HG03558 (cell line): ENCODE measurements at regions not wholly inside any gene's neighbourhood (a gene's known extent, or its start where the extent isn't known, plus 50 kb on each side); places are given as distances from the start of the nearest gene placed in this dataset.

ENCODE experiments used
- ATAC-seq: cut with Tn5 transposase; IDR thresholded peaks from one replicate; pipeline ENCODE4 v1.9.1; 2021; ENCODE audit warnings: moderate number of reproducible peaks; ENCODE audit not compliant: unreplicated experiment; ENCODE audit errors: extremely low read depth

- ATAC-seq = no peak
These were observed 90.2 kb upstream of the KLF13 start for GRCh38 chr15:31236184-31237042.

GRCh38 chr15:31237043-31237324, 89.7 kb upstream of the KLF13 start:
- no peak for ATAC-seq

DNA sequence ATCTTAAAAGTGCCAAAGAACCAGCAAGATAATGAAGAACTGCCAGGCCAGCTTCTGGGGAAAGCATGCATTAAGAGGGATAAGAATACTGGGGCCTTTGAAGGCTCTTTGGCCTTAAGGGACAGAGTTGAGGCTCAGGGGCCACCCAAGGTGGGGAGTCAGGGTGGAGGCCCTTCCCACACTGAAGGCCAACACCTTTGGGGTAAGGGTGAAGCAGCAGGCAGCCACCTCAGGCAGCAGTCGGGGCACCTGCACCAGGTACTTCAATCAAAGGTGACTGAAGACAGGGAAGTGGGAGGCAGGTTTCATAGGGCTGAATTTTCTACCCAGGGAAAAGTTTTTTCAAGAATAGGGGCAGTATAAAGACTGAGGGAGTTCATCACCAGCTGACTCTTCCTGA, 87.7 kb upstream of the KLF13 start:
- no peak for ATAC-seq

GRCh38 chr15:31239409-31239808, 87.2 kb upstream of the KLF13 start:
- no peak for ATAC-seq

DNA sequence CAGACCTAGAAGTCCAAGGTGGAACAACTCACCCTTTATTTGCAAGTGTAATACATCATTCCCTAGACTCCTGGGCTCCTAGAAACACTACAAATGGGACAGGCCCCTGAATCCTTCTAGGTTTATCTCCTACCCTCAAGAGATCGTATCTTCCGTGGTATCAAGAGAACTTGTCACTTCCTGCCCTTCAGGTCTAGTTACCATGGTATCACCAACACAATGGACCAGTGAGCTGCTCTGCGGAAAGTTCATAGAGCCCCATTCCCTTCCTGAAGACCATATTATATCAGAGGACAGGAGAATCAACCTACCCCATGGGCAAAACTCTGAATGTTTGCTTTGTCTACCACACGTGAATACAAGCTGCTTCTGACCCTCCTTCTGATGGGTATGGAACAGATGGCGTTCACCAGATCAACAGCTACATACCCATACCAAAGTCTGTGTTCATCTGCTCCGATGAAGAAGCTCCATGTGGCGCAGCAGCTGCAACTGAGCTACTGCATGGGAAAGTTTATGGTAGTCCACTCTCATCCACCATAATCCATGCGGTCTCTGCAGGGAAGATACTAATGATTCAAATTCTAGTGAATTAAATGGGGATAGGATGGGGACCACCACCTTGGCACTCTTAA, 84.6 kb upstream of the KLF13 start:
- ATAC-seq = no peak

DNA sequence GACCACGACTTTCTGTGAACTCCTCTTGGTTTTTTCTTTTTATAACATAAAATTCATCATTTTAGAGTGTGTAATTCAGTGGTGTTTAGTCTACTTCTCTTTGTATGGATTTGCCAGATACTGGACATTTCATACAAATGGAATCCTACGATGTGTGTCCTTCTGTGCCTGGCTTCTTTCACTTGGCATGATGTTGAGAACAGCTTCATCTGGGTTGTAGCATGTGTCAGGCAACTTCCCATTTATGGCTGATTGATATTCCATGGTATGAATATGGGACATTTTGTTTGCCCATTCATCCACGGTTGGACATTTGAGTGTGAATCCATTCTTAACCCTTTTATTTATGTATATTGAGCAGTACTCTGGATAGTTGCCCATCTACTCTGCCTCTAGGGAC, 82.7 kb upstream of the KLF13 start:
- ATAC-seq = no peak

DNA sequence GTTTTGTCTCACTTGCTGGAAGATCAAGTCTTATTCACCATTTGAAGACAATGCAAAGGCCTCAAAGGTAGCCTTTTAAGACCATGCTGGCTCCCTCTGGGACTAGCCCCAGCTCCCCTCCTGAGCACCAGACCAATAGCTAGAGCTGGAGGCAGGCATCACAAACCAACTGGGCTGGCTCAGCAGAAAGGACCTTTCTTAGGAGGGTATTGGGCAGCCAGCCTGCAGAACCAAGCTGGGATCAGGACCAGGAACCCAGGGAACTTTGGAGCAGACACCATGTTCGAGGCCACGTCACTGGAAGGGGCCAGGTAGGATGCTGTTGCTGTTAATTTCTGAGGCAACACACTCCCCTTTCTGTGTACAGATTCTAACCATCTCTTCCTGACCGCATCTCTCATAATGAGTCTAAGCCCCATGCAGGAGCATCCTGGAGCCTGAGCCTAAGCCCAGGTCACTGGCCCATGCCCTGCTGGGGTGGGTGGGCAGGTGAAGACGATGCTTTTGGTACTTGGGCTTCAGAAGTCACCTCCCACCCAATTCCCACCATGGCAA, 81.4 kb upstream of the KLF13 start:
- no peak for ATAC-seq

DNA sequence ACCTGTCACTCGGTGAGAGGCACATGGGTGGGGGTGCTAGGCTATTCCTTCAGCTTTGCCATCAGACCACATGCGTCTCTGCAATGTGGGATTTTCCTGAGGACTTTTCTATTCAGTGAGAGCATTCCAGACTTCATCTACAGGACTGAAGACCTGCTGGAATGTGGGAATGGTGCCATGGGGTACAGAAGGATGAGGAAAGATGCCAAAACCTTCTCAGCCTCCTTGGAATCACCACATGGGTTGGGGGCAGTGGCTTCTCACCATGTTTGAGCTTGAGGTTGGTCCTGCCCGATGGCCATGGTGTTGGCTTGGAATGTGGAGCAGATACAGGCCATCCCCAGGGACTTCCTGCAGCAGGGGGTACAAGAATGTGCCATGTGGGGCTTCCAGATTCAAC, 80.9 kb upstream of the KLF13 start:
- ATAC-seq = no peak

DNA sequence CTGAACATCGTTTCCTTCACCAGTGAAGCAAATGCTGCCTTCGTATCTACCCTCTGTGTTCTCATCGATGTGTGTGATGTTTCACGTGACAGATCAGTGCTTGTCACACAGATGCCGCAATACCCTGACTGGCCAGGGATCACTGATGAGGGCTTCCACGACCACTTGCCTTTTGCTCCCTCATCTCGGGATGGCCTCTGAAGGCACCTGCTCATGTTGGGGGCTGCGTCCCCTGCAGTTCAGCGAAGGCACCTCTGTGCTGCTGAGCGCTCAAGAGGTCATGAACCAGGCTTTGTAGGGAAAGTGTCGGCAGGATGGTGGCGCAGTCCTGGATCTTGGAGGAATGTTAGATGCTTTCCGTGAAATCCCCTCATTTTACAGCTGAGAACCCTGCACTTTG, 79.2 kb upstream of the KLF13 start:
- no peak for ATAC-seq

GRCh38 chr15:31248263-31248662, 78.4 kb upstream of the KLF13 start:
- no peak for ATAC-seq

GRCh38 chr15:31248951-31249350, 77.7 kb upstream of the KLF13 start:
- no peak for ATAC-seq

GRCh38 chr15:31250033-31250432, 76.6 kb upstream of the KLF13 start:
- no peak for ATAC-seq

GRCh38 chr15:31251165-31251564, 75.5 kb upstream of the KLF13 start:
- no peak for ATAC-seq

DNA sequence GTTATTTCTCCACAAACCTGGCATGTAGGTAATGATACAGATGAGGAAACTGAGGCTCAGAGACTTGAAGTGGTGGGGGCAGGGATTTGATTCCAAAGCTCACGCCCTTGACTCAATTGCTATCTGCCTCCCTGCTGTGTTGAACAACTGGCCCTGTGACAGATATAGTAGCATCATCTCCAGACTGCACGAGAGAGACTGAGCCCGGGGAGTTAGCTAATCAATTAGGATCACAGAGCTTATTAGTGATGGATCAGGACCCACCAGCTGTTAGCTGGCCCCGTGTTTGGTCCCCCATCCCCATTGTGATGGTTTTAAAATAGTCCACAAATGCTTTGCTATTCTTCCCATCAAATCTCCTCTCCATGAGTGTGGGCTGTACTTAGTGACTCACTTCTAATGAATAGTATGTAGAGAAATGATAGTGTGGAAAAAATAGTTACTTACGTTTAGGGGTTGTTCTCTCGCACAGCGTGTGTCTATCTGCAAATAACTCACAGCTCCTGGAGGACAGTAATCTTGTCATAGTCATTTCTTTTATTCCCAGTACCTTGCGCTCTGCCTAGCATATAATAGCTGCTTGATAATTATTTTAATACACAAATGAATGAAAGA, 74.4 kb upstream of the KLF13 start:
- no peak for ATAC-seq

DNA sequence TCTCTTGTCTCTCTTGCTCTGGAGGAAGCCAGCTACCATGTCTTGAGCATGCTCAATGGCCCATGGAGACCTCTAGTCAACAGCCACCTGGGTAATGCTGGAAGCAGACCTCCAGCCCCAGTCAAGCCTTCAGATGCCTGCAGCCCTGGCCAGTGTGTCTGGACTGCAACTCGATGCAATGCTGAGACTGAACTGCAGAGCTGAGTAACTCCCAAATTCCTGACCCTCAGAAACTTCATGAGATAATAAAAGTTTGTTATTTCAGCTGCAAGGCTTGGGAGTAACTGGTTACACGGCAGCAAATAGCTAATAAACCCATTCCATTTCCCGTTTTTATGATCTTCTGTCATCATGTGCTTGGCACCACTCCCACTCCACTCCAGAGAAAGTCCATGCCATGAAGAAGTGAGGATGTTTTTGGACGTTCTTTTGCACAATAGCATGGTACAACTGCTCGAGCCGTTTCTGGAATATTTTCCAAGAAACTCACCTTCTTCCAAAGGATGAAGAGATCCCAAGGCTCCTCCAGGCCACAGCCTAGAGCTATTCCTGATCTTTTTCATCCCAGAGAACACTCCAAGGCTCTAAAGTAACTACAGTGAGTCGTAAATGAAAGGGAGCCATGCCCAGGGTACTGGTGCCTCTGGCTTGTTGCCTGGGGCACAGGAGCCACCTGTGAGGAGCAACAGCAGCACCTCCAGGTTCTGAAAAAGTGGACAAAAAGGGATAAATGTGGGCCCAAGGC, 72.0 kb upstream of the KLF13 start:
- ATAC-seq = no peak

DNA sequence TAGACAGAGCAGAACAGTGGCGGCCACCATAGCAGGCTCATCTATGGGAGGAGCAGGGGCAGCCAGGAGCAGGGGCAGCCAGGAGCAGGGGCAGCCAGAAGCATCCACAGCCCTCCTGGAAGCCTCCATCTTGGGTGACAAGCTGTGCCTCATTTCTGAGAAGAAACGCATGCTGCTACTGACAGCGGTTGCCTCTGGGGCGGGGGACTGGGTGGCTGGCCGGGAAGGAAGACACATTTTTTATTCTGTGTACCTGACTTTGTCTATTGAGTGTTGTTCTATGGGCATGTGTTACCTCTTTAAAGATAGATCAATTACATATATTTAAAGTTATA, 71.5 kb upstream of the KLF13 start:
- no peak for ATAC-seq

DNA sequence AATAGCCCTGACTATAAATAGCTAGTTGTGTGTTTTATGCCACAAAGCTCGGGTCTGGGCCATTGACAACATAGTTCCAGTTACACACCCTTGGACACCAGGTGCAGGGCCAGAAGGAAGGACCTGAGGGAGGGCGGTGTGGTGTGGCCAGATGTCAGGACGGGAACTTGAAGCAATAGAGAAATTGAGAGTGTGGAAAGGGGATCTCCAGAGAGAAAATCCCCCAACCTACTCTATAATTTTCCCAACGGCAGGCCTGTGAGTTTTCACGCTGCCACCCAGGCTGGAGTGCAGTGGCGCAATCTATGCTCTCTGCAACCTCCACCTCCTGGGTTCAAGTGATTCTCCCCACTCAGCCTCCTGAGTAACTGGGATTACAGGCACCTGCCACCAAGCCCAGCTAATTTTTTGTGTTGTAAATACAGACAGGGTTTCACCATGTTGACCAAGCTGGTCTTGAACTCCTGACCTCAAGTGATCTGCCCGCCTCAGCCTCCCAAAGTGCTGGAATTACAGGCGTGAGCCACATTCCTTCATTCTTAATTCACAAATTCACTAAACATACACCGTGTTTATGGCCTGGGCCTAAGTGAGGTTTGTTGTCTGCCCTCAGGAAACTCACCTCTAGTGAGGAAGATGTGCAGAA, 70.8 kb upstream of the KLF13 start:
- no peak for ATAC-seq

- no peak for ATAC-seq
These were observed 70.0 kb upstream of the KLF13 start for GRCh38 chr15:31256378-31257265.

- no peak for ATAC-seq
These were observed 69.3 kb upstream of the KLF13 start for GRCh38 chr15:31257286-31257685.
